ENCODE measurements at regions not wholly inside any gene's neighbourhood (a gene's known extent, or its start where the extent isn't known, plus 50 kb on each side); places are given as distances from the start of the nearest gene placed in this dataset.

- H3K27me3 Mint-ChIP-seq: no peaks in the 10 kb centered on the region
- H3K4me1 Mint-ChIP-seq: no peaks in the 10 kb centered on the region
- no peaks in the 10 kb centered on the region for H3K36me3 ChIP-seq (ENCODE audit: insufficient read depth, low read length)
- ChIA-PET CTCF (ENCODE audit: partially characterized antibody) (no interaction called here), POLR2A (ENCODE audit: partially characterized antibody) (no interaction called here)
- H3K27ac Mint-ChIP-seq: no peak overlapping the region
- no peak overlapping the region for H3K27ac ChIP-seq (ENCODE audit: low read depth, low read length)
- no peaks in the 10 kb centered on the region for H3K9me3 ChIP-seq (ENCODE audit: control insufficient read depth in 1 of 2, low read length in 2 of 2)
- H3K36me3 Mint-ChIP-seq: no peaks in the 10 kb centered on the region
- H3K4me3 Mint-ChIP-seq: no peak overlapping the region
- no peaks in the 10 kb centered on the region for H3K4me1 ChIP-seq (ENCODE audit: insufficient read depth, low read length)
- H3K9me3 Mint-ChIP-seq: peaks cover 0 to 5% (median 1%) of the 10 kb centered on the region in 8 donors
- intact Hi-C loops (cut with micrococcal nuclease): no loop called here
- no peak for DNase-seq
- H3K4me3 ChIP-seq (ENCODE audit: low read length in 2 of 2): no peak overlapping the region
- no peaks in the 10 kb centered on the region for H3K27me3 ChIP-seq (ENCODE audit: insufficient read depth, low read length)
These were observed 511.4 kb downstream of the XPNPEP1 start for GRCh38 chr10:109411917-109412316.

GRCh38 chr10:109405338-109405737, 518.0 kb downstream of the XPNPEP1 start:
- no peak for DNase-seq
- H3K4me1 Mint-ChIP-seq: no peaks in the 10 kb centered on the region

GRCh38 chr10:109403551-109403950, 519.8 kb downstream of the XPNPEP1 start:
- intact Hi-C loops (cut with micrococcal nuclease): no loop called here
- no peak for DNase-seq
- H3K4me3 ChIP-seq (ENCODE audit: low read length in 2 of 2): no peak overlapping the region

More at GRCh38 chr10:109405338-109405737, 518.0 kb downstream of the XPNPEP1 start:
- peaks cover 0 to 8% (median 0%) of the 10 kb centered on the region in 8 donors for H3K9me3 Mint-ChIP-seq
- H3K4me1 ChIP-seq (ENCODE audit: insufficient read depth, low read length): no peaks in the 10 kb centered on the region
- H3K36me3 Mint-ChIP-seq: no peaks in the 10 kb centered on the region
- no peaks in the 10 kb centered on the region for H3K36me3 ChIP-seq (ENCODE audit: insufficient read depth, low read length)
- no peak overlapping the region for H3K4me3 ChIP-seq (ENCODE audit: low read length in 2 of 2)
- POLR2A ChIA-PET (ENCODE audit: partially characterized antibody): no interaction called here
- H3K27me3 ChIP-seq (ENCODE audit: insufficient read depth, low read length): no peaks in the 10 kb centered on the region
- no peaks in the 10 kb centered on the region for H3K9me3 ChIP-seq (ENCODE audit: control insufficient read depth in 1 of 2, low read length in 2 of 2)
- intact Hi-C loops (cut with micrococcal nuclease): no loop called here
- no peak overlapping the region for H3K4me3 Mint-ChIP-seq
- no peaks in the 10 kb centered on the region for H3K27me3 Mint-ChIP-seq
- no peak overlapping the region for H3K27ac Mint-ChIP-seq
- CTCF ChIA-PET (ENCODE audit: partially characterized antibody): no interaction called here
- H3K27ac ChIP-seq (ENCODE audit: low read depth, low read length): no peak overlapping the region

GRCh38 chr10:109393425-109393824, 529.9 kb downstream of the XPNPEP1 start:
- H3K9me3 Mint-ChIP-seq: peaks cover 0 to 6% (median 3%) of the 10 kb centered on the region in 8 donors
- H3K4me3 ChIP-seq (ENCODE audit: low read length in 2 of 2): no peak overlapping the region
- H3K4me1 ChIP-seq (ENCODE audit: insufficient read depth, low read length): no peaks in the 10 kb centered on the region
- H3K36me3 ChIP-seq (ENCODE audit: insufficient read depth, low read length): no peaks in the 10 kb centered on the region
- ChIA-PET POLR2A (ENCODE audit: partially characterized antibody) (no interaction called here), CTCF (ENCODE audit: partially characterized antibody) (no interaction called here)
- no peaks in the 10 kb centered on the region for H3K27me3 Mint-ChIP-seq
- no peak for DNase-seq
- no peaks in the 10 kb centered on the region for H3K36me3 Mint-ChIP-seq
- H3K27me3 ChIP-seq (ENCODE audit: insufficient read depth, low read length): no peaks in the 10 kb centered on the region
- no peak overlapping the region for H3K4me3 Mint-ChIP-seq
- no peaks in the 10 kb centered on the region for H3K9me3 ChIP-seq (ENCODE audit: control insufficient read depth in 1 of 2, low read length in 2 of 2)
- H3K27ac Mint-ChIP-seq: no peak overlapping the region
- intact Hi-C loops (cut with micrococcal nuclease): no loop called here
- no peaks in the 10 kb centered on the region for H3K4me1 Mint-ChIP-seq
- H3K27ac ChIP-seq (ENCODE audit: low read depth, low read length): no peak overlapping the region

More at GRCh38 chr10:109403551-109403950, 519.8 kb downstream of the XPNPEP1 start:
- no peaks in the 10 kb centered on the region for H3K36me3 ChIP-seq (ENCODE audit: insufficient read depth, low read length)
- H3K27me3 ChIP-seq (ENCODE audit: insufficient read depth, low read length): no peaks in the 10 kb centered on the region
- no peaks in the 10 kb centered on the region for H3K9me3 ChIP-seq (ENCODE audit: control insufficient read depth in 1 of 2, low read length in 2 of 2)
- CTCF ChIA-PET (ENCODE audit: partially characterized antibody): no interaction called here
- H3K27me3 Mint-ChIP-seq: no peaks in the 10 kb centered on the region
- peaks cover 0 to 8% (median under 1%) of the 10 kb centered on the region in 8 donors for H3K9me3 Mint-ChIP-seq
- H3K4me1 Mint-ChIP-seq: no peaks in the 10 kb centered on the region
- no peaks in the 10 kb centered on the region for H3K4me1 ChIP-seq (ENCODE audit: insufficient read depth, low read length)
- H3K4me3 Mint-ChIP-seq: no peak overlapping the region
- H3K27ac ChIP-seq (ENCODE audit: low read depth, low read length): no peak overlapping the region
- no peak overlapping the region for H3K27ac Mint-ChIP-seq
- POLR2A ChIA-PET (ENCODE audit: partially characterized antibody): no interaction called here
- H3K36me3 Mint-ChIP-seq: no peaks in the 10 kb centered on the region

GRCh38 chr10:109386921-109387320, 536.4 kb downstream of the XPNPEP1 start:
- no peaks in the 10 kb centered on the region for H3K4me1 Mint-ChIP-seq
- H3K27me3 Mint-ChIP-seq: no peaks in the 10 kb centered on the region
- H3K9me3 ChIP-seq (ENCODE audit: control insufficient read depth in 1 of 2, low read length in 2 of 2): no peaks in the 10 kb centered on the region
- no peak overlapping the region for H3K4me3 ChIP-seq (ENCODE audit: low read length in 2 of 2)
- H3K27ac Mint-ChIP-seq: no peak overlapping the region
- CTCF ChIA-PET (ENCODE audit: partially characterized antibody): no interaction called here
- no peaks in the 10 kb centered on the region for H3K27me3 ChIP-seq (ENCODE audit: insufficient read depth, low read length)
- no peak overlapping the region for H3K27ac ChIP-seq (ENCODE audit: low read depth, low read length)
- intact Hi-C loops (cut with micrococcal nuclease): no loop called here
- H3K9me3 Mint-ChIP-seq: peaks cover 0 to 8% (median 2%) of the 10 kb centered on the region in 8 donors
- H3K4me1 ChIP-seq (ENCODE audit: insufficient read depth, low read length): no peaks in the 10 kb centered on the region
- H3K36me3 Mint-ChIP-seq: no peaks in the 10 kb centered on the region
- POLR2A ChIA-PET (ENCODE audit: partially characterized antibody): no interaction called here
- H3K36me3 ChIP-seq (ENCODE audit: insufficient read depth, low read length): no peaks in the 10 kb centered on the region
- no peak overlapping the region for H3K4me3 Mint-ChIP-seq
- no peak for DNase-seq

- Histone ChIP-seq H3K27ac (ENCODE audit: low read depth, low read length) (no peak overlapping the region), H3K4me3 (ENCODE audit: low read length in 2 of 2) (no peak overlapping the region), H3K9me3 (ENCODE audit: control insufficient read depth in 1 of 2, low read length in 2 of 2) (no peaks in the 10 kb centered on the region), H3K36me3 (ENCODE audit: insufficient read depth, low read length) (no peaks in the 10 kb centered on the region), H3K27me3 (ENCODE audit: insufficient read depth, low read length) (no peaks in the 10 kb centered on the region), H3K4me1 (ENCODE audit: insufficient read depth, low read length) (no peaks in the 10 kb centered on the region)
- CTCF ChIA-PET (ENCODE audit: partially characterized antibody): no interaction called here
- Mint-ChIP-seq H3K4me3 (no peak overlapping the region), H3K36me3 (no peaks in the 10 kb centered on the region), H3K4me1 (no peaks in the 10 kb centered on the region), H3K9me3 (peaks cover 0 to 8% (median under 1%) of the 10 kb centered on the region in 8 donors), H3K27ac (no peak overlapping the region), H3K27me3 (no peaks in the 10 kb centered on the region)
- no peak for DNase-seq
- POLR2A ChIA-PET (ENCODE audit: partially characterized antibody): no interaction called here
- intact Hi-C loops (cut with micrococcal nuclease): no loop called here
These were observed 537.2 kb downstream of the XPNPEP1 start for GRCh38 chr10:109386101-109386500.

- Histone ChIP-seq H3K27ac (ENCODE audit: low read depth, low read length) (no peak overlapping the region), H3K4me3 (ENCODE audit: low read length in 2 of 2) (no peak overlapping the region), H3K9me3 (ENCODE audit: control insufficient read depth in 1 of 2, low read length in 2 of 2) (no peaks in the 10 kb centered on the region), H3K27me3 (ENCODE audit: insufficient read depth, low read length) (no peaks in the 10 kb centered on the region), H3K36me3 (ENCODE audit: insufficient read depth, low read length) (no peaks in the 10 kb centered on the region), H3K4me1 (ENCODE audit: insufficient read depth, low read length) (no peaks in the 10 kb centered on the region)
- H3K27me3 Mint-ChIP-seq: no peaks in the 10 kb centered on the region
- DNase-seq: no peak
- H3K4me1 Mint-ChIP-seq: no peaks in the 10 kb centered on the region
- intact Hi-C loops (cut with micrococcal nuclease): no loop called here
- POLR2A ChIA-PET (ENCODE audit: partially characterized antibody): no interaction called here
- no peak overlapping the region for H3K27ac Mint-ChIP-seq
- peaks cover 0 to 6% (median 1%) of the 10 kb centered on the region in 8 donors for H3K9me3 Mint-ChIP-seq
- CTCF ChIA-PET (ENCODE audit: partially characterized antibody): no interaction called here
- H3K4me3 Mint-ChIP-seq: no peak overlapping the region
- H3K36me3 Mint-ChIP-seq: no peaks in the 10 kb centered on the region
These were observed 544.1 kb downstream of the XPNPEP1 start for GRCh38 chr10:109379186-109379585.

GRCh38 chr10:109374215-109374614, 549.1 kb downstream of the XPNPEP1 start:
- intact Hi-C loops (cut with micrococcal nuclease): no loop called here
- Histone ChIP-seq H3K27me3 (ENCODE audit: insufficient read depth, low read length) (no peaks in the 10 kb centered on the region), H3K36me3 (ENCODE audit: insufficient read depth, low read length) (no peaks in the 10 kb centered on the region), H3K4me3 (ENCODE audit: low read length in 2 of 2) (no peak overlapping the region), H3K9me3 (ENCODE audit: control insufficient read depth in 1 of 2, low read length in 2 of 2) (no peaks in the 10 kb centered on the region), H3K27ac (ENCODE audit: low read depth, low read length) (no peak overlapping the region), H3K4me1 (ENCODE audit: insufficient read depth, low read length) (no peaks in the 10 kb centered on the region)
- H3K4me1 Mint-ChIP-seq: no peaks in the 10 kb centered on the region
- ChIA-PET CTCF (ENCODE audit: partially characterized antibody) (no interaction called here), POLR2A (ENCODE audit: partially characterized antibody) (no interaction called here)
- no peak overlapping the region for H3K4me3 Mint-ChIP-seq
- peaks cover 0 to 1% of the 10 kb centered on the region in 2 donors for H3K27me3 Mint-ChIP-seq
- DNase-seq: no peak
- no peaks in the 10 kb centered on the region for H3K36me3 Mint-ChIP-seq
- H3K27ac Mint-ChIP-seq: no peak overlapping the region
- H3K9me3 Mint-ChIP-seq: peaks cover 0 to 9% (median 4%) of the 10 kb centered on the region in 8 donors
